Stimulated activated CD4-positive, alpha-beta T cell treated with anti-CD3 and anti-CD28 coated beads, Interleukin-1b, Interleukin-23, amount 100 ng/mL, for 48 hours (primary cell): ENCODE measurements at regions not wholly inside any gene's neighbourhood (a gene's known extent, or its start where the extent isn't known, plus 50 kb on each side); places are given as distances from the start of the nearest gene placed in this dataset.

ENCODE experiments used
- DNase-seq: peaks from one replicate; pipeline ENCODE4 v3.0.0-alpha.2; 2020

DNA sequence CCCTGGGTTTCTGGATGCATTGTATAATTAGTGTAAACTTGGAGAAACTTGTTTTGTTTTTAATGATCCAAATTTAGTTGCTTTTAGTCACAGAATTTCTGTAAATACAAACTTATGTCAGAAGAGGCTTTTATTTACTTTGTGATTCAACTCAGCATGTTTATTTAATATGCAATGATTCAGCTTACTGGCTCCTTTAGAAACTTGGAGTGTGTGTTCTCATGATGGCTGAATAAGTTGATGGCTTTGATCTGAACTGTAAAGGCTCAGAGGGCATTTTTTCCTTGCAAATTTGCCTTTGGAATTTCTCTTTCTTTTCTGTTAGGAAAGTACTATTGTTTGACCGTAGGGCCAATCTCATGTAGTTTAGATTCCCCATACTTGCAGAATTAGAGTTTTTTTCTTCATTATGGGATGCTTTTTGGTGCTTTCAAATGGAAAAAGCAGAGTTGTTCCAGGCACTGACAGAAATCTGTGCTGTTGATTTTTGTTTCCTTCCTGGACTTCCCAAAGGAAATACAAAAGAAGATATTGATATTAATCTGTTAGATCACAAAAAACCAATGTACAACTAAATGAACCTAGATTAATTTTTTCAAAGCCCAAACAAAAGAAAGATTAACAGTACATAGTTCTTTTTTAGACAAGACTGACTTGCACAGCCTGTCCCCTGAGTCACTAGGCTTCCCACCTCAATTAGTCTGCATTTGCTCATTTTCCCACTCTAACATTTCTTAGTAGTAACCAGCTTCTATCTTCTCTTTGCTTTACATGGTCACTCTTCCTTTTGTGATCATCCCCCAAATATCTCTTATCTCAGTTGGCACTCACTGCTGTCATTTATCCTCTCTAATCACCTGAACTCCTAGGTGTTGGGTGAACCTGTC, 96.8 kb upstream of the AGR3 start:
- no peak for DNase-seq

DNA sequence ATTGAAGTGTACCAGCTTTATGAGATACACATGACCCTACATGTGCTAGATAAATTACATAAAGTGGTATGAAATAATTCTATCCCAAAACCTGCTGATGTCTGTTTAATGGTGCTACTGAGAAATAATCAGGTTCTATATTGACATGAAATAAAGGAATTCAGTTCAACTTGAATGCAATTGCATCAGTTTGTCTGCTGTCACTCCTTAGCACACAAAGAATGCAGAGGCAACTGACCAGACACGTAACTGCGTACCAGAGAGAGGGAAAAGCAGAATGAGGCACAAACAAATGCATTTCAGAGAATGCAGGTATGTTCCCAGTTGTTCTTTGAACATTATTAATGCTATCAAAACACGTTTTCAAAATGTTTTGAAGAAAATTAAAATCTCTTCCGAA, 98.8 kb upstream of the AGR3 start:
- no peak for DNase-seq

DNA sequence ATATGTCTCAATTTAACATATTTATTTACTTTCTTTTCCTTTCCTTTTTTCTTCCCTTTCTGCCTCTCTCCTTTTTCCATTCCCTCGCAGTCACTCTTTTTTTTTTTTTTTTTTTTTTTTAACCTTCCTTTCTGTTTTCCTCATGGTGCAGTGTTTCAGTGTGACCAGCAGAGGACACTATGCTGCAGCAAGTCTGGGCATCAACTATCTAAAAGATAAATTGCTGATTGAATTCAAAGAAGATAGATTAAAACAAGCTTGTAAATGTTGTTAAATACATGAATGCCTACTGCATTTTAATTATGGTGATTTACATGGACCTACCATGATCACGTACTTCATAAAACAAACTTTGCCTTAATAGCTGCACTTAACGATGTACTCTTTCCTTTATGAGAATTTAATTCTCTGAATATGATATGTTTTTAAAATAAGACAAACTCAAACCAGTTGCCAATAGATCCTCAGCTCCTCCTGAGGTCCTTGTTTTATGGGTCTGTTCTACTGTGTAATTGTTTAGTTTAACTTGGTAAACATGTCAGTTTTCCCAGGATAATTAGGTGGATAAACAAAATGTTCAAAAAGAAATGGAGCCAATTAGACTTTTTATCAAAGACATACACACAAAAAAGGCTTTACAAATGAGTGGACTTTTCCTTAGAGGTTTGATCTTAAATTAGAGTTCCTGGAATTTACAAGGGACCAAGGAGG, 101.0 kb upstream of the AGR3 start:
- DNase-seq = peak; percentile 10

DNA sequence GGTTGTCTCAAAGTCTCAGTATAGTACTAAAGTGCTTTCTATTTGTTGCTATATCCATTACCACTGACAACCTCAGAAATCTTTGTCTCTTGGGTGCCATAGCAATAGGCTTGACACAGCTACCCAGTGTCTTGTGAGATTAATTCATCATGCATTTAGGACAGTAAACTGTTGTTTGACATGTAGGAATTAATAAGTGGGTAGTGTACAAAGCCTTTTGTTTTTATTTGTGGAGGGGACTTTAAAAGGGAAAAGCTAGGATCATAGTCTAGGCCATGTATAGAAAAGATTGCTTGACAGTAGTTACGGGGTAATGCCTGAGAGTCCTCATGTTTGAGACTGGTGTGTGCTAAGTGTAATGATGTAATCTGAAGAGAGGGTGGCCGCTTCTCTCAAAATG, 102.6 kb upstream of the AGR3 start:
- DNase-seq = no peak

DNA sequence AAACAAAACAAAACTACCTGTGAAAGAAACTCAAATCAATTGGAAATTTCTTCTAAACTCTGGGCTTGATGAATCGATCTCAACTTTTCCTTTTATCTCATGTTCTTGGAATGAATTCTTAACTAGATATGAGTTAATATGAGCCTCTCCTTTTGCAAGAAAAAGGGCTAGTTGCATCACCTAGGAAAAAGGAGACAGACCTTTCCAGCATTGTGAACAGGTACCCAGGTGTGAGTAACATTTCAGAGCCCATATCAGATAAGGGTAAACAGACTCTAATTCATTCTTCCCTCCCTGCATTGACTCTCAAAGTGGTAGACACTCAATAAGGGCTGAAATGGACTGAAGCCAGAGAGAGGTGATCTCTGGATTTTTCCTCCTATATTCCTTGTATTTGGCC, 103.8 kb upstream of the AGR3 start:
- DNase-seq = no peak

DNA sequence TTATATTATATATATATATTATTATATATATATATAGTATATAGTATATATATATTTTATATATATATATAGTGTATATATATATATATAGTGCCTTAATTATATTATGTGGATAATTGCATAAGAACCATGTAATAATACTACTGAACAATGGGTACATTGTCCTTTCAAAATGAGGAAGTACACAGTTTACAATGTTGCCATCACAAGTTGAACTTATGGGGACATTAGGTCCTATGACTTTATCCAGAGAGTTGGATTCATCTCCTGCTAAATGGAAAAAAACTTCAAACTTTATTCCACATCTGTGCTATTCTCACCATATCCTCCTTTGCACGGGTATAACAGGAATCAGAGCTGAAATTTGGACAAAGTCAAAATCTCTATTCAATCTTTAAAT, 105.0 kb upstream of the AGR3 start:
- no peak for DNase-seq

DNA sequence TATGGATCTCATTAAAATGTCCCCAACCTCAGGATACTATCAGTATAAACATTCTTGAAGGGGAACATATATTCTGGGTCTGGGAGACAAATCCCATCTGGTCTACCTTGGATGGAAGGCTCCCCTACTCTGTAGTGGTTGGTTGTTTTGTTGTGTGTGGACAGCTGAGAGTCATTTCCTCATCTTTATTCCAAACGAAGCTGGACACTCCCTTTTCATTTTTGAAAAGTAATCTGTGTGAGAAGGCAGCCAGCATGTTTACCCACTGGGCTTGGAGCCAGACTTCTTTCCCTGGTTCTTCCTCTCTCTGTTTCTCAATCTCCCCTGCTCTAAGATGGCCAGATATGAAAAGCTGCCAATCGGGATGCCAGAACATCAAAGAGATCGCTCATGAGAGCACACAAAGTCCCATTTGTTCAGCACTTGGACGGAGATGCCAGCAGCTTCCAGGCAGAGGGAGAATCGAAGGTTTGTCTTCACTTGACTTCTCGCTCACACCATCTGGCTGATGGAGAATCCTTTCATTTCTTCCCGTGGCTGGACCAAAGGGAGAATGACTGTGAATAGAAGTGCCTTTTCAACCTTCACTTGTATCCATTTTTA, 108.1 kb upstream of the AGR3 start:
- no peak for DNase-seq

DNA sequence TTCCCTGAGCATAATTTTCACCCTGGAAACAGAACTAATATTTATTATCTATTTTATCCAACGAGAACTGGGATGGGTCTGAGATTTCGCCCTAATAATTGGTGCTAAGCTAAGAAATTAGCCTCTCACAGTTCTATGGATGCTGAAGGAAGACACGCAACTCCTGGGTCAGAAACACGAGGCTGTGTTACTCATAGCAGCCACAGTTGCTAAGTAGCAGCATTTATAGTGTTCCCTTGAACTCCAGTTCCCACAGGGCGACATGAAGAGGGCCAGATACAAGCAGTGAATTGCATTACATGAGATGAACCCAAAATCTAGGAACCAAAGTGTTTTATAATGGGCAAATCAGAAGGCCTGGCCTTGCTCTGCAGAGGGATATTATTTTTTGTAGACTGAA, 109.8 kb upstream of the AGR3 start:
- no peak for DNase-seq

DNA sequence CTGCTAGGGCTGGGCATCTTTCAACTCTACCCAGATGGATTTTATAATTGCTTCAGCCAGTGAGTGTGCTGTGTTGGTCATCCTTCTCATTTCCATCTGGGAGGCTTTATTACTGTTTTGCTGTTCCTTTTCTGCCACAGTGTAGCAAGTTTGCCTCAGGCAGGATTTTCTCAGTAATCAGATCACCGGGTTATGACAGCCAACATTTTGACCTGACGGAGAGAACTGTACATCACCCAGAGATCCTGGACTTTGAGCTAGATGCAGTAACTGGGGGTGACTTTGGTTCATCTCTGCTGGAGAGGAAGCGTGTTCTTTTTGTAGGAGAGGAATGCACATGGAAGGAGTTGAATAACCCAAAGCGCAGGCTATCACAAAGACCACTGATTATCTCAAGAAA, 111.8 kb upstream of the AGR3 start:
- no peak for DNase-seq

DNA sequence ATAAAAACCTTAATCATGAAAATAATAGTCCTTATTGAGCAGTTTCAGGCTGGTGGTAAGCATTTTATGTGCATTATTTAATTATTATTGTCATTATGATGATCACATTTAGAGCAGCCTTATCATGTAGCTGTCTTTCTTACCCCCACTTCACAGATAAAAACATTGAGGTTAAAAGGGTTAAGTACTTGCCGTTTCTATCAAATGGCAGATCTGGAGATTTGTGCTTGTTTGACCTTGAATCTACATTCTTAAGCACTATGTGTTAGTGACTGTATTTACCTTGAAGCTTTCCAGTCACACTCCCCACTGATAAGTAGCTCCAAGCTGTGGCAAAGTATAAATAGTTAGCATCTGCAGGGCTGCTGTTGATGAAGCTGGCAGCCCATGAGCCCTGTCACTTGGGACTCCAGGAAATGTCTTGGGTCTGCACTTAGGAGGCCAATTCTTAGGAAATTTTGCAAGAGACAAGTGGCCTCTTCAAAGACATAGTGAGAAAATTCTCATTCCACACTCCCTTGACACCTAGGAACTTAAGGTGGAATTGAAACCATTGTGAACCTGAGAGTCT, 116.8 kb upstream of the AGR3 start:
- no peak for DNase-seq

DNA sequence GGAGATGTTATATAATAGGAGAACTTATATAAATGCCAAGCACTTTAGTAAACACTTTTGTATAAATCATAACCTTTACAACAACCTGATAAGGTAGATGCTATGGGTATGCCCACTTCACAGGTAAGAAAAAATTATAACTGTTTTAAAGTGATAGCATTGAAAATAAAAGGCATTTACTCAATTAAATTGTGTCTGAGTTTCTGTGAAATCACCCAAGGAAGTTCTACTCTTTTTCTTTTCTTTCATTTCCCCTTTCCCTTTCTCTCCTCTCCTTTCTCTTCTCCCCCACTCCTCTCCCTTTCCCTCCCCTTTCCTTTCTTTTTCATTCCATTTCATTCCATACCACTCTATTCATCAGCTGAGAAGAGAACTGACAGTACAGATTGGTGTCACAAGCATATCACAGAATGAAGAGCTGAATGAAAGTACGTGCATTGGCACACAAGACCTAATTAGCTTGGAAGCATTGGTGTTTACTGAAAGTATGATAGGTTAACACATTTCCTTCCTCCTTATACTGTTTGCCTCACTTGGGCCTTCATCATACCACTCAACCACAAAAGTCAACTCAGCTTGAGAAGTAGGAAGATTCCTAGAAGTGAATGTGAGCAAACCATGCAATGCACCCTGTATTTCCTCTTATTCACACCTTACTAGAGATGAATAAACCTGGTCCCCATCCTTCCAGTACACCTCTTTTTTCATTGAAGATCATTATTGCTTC, 117.9 kb upstream of the AGR3 start:
- no peak for DNase-seq

DNA sequence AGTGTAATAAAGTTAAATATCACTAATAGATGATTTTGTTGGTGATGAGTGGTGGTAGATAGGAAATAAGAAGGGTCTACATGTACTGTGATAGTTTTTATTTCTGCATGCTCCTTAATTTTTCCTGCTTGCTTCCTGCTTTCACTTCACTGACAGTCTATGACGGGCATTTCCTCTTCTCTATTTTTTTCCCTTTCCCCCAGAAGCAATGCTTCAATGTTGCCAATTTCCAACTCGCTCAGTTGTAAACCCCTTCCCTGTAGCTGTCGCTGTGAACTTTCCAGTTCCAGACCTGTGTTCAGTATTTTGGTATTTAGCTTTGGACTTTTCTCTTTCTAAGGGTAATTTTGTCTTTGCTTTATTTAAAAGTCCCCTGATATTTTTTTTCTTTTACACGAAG, 123.5 kb upstream of the AGR3 start:
- DNase-seq = no peak

DNA sequence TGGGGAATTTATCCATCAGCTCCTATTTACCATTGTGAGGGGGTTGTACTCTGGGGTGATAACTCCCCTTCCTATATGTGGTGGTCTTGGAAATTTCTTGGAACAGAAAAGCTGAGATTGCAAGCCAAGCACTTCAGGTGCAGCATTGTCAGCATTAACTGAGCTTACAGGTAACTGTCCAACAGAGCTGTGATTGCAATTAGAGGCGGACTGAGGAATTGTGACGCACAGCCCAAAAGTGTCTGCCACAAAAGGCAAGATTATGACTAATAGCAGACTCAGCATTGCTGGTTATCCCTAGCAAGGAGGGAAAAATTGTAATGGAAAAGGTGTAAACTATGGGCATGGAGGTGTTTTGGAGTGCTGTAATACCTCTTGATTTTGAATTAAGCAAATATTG, 126.1 kb upstream of the AGR3 start:
- DNase-seq = no peak

DNA sequence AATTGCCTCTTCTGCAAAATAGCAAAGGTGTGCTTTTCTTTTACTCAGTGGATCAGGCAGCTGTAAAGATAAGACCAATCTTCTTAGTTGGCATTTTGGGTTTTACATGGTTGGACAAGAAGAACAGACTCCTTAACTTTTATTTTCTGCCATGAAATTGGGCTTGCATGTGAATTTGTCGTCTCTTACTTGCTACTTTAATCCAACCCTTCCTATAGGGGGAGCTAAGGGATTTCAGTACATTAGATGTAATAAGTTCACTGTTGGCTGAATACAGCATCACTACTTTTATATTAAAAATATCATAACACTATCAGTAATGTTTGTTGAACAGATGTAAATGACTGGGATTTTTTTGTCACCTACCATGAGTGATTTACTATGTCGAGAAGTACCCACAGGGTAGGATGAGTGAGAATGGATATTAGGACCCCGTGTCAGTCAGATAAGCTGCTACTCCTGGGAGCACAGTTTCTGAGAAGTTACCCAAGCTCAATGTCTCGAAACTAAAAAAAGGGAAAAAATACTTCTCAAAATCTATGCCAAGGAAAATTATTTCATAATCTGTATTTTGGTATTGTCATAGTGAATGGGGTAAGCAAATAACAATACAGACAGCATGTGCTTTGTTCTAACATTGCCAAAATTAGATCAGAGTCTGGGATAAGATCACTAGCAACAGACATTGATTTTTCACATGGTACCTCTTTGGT, 127.4 kb upstream of the AGR3 start:
- no peak for DNase-seq

DNA sequence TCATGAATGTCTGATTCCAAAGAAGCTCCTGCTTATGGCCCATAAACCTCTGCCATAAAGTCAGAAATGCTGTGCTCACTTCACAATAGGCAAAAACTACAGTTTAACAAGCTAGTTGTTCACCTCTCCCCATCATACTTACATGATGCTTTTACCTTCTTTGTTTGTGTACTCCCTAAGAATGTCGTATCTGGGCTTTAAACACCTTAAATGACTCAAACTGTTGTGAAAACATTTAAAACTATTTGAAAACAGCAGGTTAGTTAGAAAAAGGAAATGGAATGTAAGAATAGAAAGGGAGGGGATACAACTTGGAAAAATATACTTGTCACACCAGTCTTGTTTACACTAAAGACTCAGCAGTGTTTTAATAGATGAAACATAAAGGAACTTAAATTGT, 128.2 kb upstream of the AGR3 start:
- no peak for DNase-seq

DNA sequence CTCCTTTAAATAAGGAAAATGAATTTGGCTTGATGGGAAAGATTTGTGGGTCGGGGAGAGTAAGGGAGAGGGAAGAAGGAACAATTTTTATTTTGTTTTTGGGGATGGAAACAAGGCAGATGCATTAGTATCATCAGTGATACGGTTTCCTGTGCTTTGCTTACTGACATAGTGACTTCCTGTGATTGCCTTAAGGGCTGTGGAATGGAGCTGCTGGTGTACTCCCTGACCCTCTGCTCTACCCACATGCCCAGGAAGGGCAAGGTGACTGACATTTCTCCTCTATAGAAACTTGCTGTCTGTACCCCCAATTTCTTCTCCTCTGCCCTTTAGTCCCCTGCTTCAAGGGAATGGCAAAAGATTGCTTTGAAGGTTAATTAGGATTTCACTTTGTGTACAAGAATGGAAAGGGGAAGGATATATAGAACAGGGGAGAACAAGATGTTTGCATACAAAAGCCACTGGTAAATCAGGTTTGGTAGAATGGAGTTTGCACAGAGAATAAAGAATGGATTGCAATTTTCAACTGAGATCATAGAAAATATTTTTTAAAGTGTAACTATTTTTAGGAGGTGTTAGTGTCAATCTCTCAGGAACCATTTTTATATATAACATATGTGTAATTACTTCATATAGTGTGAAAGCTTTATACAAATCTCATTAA, 129.0 kb upstream of the AGR3 start:
- DNase-seq = no peak

DNA sequence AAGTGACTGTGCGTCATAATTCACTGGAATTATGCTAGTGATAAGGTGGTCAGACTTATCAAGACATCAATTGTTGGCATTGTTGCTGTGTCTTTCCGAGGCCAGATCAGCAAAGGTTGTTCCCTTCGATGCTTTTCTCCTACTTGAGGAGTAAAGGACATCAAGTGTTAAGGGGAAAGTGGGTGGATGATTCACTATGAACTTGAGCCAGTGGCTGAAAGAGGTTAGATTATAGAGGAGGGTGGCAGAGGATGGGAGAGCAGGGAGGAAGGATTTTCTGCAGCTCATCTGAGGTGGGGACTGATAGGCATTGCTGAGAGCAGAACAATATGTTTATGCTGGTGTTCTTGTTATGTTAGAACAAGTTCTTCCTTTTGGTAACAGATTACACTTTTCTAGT, 131.4 kb upstream of the AGR3 start:
- DNase-seq = no peak

DNA sequence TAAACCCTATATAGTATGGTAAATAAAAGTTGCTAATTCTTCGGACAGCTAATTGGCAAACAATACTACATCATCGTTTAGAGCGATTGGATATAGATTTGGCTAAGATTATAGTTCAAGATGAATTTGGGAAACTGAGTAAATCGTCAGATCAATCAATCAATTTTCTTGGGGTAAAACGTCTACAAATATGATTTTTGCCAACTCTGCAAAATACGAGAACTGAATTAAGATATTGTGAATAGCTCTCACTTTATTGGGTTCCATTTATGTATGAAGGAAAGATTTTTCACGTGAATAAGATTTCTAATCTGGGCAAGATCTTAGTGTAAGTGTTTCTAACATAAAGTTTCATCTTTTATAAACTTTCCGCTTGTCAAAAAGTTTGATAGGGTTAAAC, 132.9 kb upstream of the AGR3 start:
- no peak for DNase-seq

DNA sequence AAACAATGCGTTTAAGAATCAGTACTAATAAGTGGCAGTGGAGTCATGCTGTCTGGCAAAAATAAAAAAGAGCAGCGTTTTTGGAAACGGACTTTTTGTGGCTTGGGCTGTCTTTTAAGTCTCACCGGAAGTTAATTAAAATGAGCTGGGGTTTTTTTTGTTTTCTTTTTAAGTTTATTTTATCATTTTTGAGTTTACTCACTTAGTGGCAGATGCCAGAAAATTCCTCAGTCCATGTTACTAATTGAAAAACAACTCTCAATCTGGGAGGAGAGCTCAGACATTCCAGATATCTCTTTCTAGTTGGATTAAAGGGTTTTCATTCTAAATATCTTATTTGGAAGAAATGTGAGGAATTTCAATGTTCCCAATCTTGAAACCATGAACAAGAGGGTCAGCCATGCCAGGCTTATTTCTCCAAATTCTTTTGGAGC, 133.8 kb upstream of the AGR3 start:
- no peak for DNase-seq

DNA sequence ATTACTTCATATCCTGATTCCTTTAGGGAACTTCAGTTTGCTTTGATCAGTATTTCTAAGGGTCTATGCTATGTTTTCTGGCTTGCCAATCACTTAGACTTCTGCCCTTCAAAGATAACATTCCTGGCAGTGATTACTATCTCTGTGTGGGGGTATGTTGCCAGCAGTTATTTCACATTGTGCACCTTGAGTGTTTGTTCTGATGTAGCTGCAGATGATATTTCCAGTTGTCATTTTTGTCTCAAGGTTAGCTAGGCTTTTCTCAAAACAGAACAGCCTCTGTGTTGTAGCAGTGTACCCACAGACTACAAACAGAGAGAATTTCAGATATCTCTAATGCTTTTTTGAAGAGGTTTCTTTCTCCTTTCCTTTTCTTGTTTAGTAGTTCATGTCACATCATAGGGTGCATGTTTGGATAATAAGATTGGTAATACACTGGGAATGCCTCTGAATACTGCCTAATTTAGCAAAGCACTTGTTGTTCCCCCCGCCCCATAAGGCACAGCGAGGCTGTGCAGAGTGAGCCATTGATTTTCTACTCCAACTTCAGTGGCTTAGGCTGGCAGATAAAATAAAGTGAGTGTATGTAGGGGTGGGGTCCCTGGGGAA, 134.7 kb upstream of the AGR3 start:
- DNase-seq = no peak

DNA sequence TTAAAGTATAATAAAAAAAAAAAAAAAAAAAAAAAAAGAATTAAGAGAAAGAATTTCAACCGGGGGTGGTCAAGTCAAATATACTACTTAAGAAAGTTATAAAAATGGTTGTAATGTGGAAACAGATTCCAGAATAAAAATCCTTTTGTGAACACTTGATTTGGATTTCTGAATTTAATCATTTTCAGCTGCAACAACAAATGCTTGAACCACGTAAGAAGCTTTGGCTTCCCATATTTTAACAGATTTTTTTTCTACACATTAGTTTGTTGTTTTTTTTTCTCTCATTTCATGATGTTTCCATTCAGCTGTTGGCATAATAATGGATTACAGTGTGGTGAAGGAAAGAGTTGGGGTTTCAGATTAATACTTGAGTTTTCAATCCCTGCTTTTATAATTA, 137.3 kb upstream of the AGR3 start:
- DNase-seq = no peak
